OCI-LY3 (cell line): ENCODE measurements at regions not wholly inside any gene's neighbourhood (a gene's known extent, or its start where the extent isn't known, plus 50 kb on each side); places are given as distances from the start of the nearest gene placed in this dataset.
A peak's percentile ranks its signal among the peaks of the same experiment; 100 is the strongest.

ENCODE experiments used
- EZH2phosphoT487 ChIP-seq: fragments of 200-600 bp; shearing (Covaris generic); IDR thresholded peaks from 2 replicates; pipeline ENCODE4 v1.6.1; 2018; ENCODE audit warnings: antibody characterized with exemption, mixed run types, low read depth
- TF ChIP-seq, protein P1 (sequence below): fragments of 200-600, 300-600 bp; sonication (generic); IDR thresholded peaks from 2 replicates; pipeline ENCODE4 v1.5.1; 2014; ENCODE audit warnings: antibody characterized with exemption, low read length, low read depth

DNA sequence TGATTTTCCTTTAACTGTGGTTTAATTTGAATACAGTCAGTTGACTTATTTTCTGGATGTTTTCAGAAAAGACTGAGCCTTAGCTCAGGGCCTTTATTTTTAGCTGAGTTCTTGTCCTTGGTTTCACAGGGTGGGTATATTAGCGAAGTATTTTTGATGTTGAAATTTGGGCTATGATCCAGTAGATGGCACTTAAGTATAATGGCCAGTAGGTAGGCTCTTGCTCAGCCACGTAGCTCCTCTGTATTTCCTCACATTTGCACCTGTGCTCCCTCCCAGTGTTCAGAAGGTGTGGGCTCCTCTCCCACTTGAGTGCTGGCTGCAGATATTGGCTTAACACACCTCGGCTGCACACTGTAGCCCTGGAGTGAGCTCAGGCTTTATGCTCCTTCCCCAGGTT, 549.9 kb upstream of the AMOT start:
- TF ChIP-seq, protein P1, sequence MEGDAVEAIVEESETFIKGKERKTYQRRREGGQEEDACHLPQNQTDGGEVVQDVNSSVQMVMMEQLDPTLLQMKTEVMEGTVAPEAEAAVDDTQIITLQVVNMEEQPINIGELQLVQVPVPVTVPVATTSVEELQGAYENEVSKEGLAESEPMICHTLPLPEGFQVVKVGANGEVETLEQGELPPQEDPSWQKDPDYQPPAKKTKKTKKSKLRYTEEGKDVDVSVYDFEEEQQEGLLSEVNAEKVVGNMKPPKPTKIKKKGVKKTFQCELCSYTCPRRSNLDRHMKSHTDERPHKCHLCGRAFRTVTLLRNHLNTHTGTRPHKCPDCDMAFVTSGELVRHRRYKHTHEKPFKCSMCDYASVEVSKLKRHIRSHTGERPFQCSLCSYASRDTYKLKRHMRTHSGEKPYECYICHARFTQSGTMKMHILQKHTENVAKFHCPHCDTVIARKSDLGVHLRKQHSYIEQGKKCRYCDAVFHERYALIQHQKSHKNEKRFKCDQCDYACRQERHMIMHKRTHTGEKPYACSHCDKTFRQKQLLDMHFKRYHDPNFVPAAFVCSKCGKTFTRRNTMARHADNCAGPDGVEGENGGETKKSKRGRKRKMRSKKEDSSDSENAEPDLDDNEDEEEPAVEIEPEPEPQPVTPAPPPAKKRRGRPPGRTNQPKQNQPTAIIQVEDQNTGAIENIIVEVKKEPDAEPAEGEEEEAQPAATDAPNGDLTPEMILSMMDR: peak; percentile 56
- no peak for TF ChIP-seq EZH2phosphoT487
